ENCODE measurements at regions not wholly inside any gene's neighbourhood (a gene's known extent, or its start where the extent isn't known, plus 50 kb on each side); places are given as distances from the start of the nearest gene placed in this dataset.

DNA sequence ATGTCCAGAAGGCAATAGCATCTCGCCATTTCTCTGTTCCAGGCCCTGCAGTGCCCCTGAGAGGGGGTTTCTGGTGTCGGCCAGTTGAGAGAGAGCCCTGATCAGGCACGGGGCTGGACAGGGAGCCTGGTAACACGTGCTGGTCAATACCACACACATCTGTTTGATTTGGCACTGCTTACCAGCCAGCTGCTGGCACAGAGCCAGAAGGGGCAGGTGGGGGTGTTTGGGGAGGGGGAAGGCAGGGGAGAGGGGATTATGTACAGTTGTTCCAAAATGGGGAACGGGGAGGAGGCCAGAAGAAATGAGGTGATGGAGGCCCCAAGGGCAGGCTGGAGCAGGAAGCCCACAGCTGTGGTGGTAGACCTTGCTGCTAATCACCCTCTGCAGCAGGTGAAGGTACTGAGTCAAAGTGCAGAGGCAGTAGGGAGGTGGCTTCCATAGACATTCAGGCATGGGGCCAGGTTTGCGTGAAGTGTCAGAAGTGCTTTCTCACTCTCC, 153.5 kb upstream of the LPP start:
- ChIA-PET POLR2A (no interaction called here), CTCF (no interaction called here)
- no TSS peak for BruUV-seq (replicated peaks)
- Histone ChIP-seq H3K36me3 (ENCODE audit: control insufficient read depth, insufficient read depth, low read length) (no peaks in the 10 kb centered on the region), H3K4me1 (peaks cover 52% of the 10 kb centered on the region), H3K27me3 (replicated peaks; ENCODE audit: control insufficient read depth, insufficient read depth, low read length) (no peaks in the 10 kb centered on the region), H3K9me3 (no peaks in the 10 kb centered on the region), H3K4me3 (ENCODE audit: low read depth, low read length) (no peak overlapping the region)
- Mint-ChIP-seq H3K36me3 (ENCODE audit: insufficient read depth, unreplicated experiment) (no peaks in the 10 kb centered on the region), H3K27ac (ENCODE audit: unreplicated experiment) (no peak overlapping the region), H3K4me1 (ENCODE audit: low read depth, unreplicated experiment) (peaks cover 51% of the 10 kb centered on the region), H3K9me3 (ENCODE audit: unreplicated experiment) (no peaks in the 10 kb centered on the region), H3K27me3 (ENCODE audit: insufficient read depth, unreplicated experiment) (no peaks in the 10 kb centered on the region), H3K4me3 (ENCODE audit: unreplicated experiment) (no peak overlapping the region)
- TF ChIP-seq, protein P1, sequence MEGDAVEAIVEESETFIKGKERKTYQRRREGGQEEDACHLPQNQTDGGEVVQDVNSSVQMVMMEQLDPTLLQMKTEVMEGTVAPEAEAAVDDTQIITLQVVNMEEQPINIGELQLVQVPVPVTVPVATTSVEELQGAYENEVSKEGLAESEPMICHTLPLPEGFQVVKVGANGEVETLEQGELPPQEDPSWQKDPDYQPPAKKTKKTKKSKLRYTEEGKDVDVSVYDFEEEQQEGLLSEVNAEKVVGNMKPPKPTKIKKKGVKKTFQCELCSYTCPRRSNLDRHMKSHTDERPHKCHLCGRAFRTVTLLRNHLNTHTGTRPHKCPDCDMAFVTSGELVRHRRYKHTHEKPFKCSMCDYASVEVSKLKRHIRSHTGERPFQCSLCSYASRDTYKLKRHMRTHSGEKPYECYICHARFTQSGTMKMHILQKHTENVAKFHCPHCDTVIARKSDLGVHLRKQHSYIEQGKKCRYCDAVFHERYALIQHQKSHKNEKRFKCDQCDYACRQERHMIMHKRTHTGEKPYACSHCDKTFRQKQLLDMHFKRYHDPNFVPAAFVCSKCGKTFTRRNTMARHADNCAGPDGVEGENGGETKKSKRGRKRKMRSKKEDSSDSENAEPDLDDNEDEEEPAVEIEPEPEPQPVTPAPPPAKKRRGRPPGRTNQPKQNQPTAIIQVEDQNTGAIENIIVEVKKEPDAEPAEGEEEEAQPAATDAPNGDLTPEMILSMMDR (IDR thresholded peaks at IDR 0.05; ENCODE audit: insufficient read depth in 1 of 2, low read depth in 1 of 2, low read length in 1 of 2, severe bottlenecking in 1 of 2, unreplicated experiment in 1 of 2), result no peak
- DNase-seq, result no peak
- intact Hi-C loops (cut with micrococcal nuclease; ENCODE audit: unreplicated experiment), result no loop called here

DNA sequence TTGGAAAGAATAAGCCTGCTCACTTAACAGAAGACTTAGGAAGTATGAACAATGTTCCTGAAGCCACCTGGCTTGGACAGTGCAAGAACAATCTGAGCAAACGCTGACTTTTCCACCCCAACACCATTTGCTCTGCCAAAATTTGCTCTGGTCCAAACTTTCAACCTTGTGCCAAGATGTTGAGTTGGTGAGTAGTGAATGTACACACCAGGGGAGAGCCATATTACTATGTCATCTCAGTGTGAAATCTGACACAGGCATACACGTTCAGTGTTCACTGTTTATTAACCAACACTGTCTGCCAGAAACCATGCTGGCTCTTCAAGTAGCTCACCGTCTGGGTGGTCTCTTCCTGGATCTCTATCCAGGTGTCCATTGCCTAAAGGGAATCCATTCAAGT, 152.9 kb upstream of the LPP start:
- H3K4me3 Mint-ChIP-seq (ENCODE audit: unreplicated experiment), result no peak overlapping the region
- H3K27me3 ChIP-seq (replicated peaks; ENCODE audit: control insufficient read depth, insufficient read depth, low read length), result no peaks in the 10 kb centered on the region
- ChIA-PET POLR2A (no interaction called here), CTCF (no interaction called here)
- intact Hi-C loops (cut with micrococcal nuclease; ENCODE audit: unreplicated experiment), result no loop called here
- no TSS peak for BruUV-seq (replicated peaks)
- no peaks in the 10 kb centered on the region for H3K27me3 Mint-ChIP-seq (ENCODE audit: insufficient read depth, unreplicated experiment)
- peaks cover 51% of the 10 kb centered on the region for H3K4me1 Mint-ChIP-seq (ENCODE audit: low read depth, unreplicated experiment)
- H3K36me3 ChIP-seq (ENCODE audit: control insufficient read depth, insufficient read depth, low read length), result no peaks in the 10 kb centered on the region
- peaks cover 52% of the 10 kb centered on the region for H3K4me1 ChIP-seq
- H3K36me3 Mint-ChIP-seq (ENCODE audit: insufficient read depth, unreplicated experiment), result no peaks in the 10 kb centered on the region
- H3K9me3 Mint-ChIP-seq (ENCODE audit: unreplicated experiment), result no peaks in the 10 kb centered on the region
- TF ChIP-seq, protein P1 (IDR thresholded peaks at IDR 0.05; ENCODE audit: insufficient read depth in 1 of 2, low read depth in 1 of 2, low read length in 1 of 2, severe bottlenecking in 1 of 2, unreplicated experiment in 1 of 2), result no peak
- H3K4me3 ChIP-seq (ENCODE audit: low read depth, low read length), result no peak overlapping the region
- H3K27ac Mint-ChIP-seq (ENCODE audit: unreplicated experiment), result no peak overlapping the region
- DNase-seq, result no peak
- H3K9me3 ChIP-seq, result 0 out of 2 replicates have a peak, but pooled peaks cover 2% of the 10 kb centered on the region

DNA sequence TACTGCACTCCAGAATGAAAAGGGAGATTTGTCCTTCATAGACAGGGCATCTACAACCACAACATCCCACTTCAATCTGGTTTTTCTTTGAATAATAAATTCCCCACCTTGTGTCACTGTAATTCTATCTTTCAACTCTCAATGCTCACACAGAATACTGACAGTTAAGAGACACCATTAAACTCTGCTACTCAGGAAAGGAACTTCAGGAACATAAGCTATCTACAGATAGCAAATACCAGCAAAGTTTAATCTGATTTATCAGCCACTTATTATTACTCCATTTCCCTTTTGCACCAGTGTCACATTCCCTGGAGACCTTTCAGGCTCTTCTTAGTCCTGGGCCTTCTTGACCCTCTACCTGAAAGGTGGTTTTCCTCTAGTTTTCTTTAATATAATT, 152.0 kb upstream of the LPP start:
- Mint-ChIP-seq H3K27me3 (ENCODE audit: insufficient read depth, unreplicated experiment) (no peaks in the 10 kb centered on the region), H3K4me3 (ENCODE audit: unreplicated experiment) (no peak overlapping the region), H3K9me3 (ENCODE audit: unreplicated experiment) (no peaks in the 10 kb centered on the region), H3K36me3 (ENCODE audit: insufficient read depth, unreplicated experiment) (no peaks in the 10 kb centered on the region), H3K4me1 (ENCODE audit: low read depth, unreplicated experiment) (peaks cover 51% of the 10 kb centered on the region), H3K27ac (ENCODE audit: unreplicated experiment) (no peak overlapping the region)
- no peaks in the 10 kb centered on the region for H3K27me3 ChIP-seq (replicated peaks; ENCODE audit: control insufficient read depth, insufficient read depth, low read length)
- TF ChIP-seq, protein P1 (IDR thresholded peaks at IDR 0.05; ENCODE audit: insufficient read depth in 1 of 2, low read depth in 1 of 2, low read length in 1 of 2, severe bottlenecking in 1 of 2, unreplicated experiment in 1 of 2), result no peak
- DNase-seq, result no peak
- intact Hi-C loops (cut with micrococcal nuclease; ENCODE audit: unreplicated experiment), result loop anchor here (2.0 kb wide), 1 partner anchor 19 kb away; no protein-coding TSS in a partner anchor
- H3K4me1 ChIP-seq, result peaks cover 49% of the 10 kb centered on the region
- POLR2A ChIA-PET, result no interaction called here
- H3K36me3 ChIP-seq (ENCODE audit: control insufficient read depth, insufficient read depth, low read length), result no peaks in the 10 kb centered on the region
- no TSS peak for BruUV-seq (replicated peaks)
- 0 out of 2 replicates have a peak, but pooled peaks cover 2% of the 10 kb centered on the region for H3K9me3 ChIP-seq
- CTCF ChIA-PET, result no interaction called here
- no peak overlapping the region for H3K4me3 ChIP-seq (ENCODE audit: low read depth, low read length)

Data from Caco-2 (cell line).